ENCODE measurements at regions not wholly inside any gene's neighbourhood (a gene's known extent, or its start where the extent isn't known, plus 50 kb on each side); places are given as distances from the start of the nearest gene placed in this dataset.

DNA sequence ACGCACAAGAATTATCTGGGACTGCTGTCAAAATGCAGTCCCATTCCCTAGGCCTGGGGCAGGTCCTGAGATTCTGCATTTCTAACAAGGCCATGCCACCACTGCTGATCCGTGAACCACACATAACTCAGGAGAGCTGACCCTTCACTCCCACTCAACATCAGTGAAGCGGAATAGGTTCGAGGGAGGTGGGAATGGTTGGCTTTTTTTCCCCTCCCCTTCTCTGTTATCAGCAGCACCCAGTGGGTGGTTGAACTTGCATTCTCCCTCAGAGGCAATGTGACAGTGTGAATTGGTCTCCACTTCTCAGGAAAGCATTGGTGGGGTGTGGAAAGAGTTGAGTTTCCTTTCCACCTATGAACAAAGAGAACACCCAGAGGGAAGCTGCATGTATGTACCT is 344.3 kb downstream of the GADD45G start:
- TF ChIP-seq, protein P1, sequence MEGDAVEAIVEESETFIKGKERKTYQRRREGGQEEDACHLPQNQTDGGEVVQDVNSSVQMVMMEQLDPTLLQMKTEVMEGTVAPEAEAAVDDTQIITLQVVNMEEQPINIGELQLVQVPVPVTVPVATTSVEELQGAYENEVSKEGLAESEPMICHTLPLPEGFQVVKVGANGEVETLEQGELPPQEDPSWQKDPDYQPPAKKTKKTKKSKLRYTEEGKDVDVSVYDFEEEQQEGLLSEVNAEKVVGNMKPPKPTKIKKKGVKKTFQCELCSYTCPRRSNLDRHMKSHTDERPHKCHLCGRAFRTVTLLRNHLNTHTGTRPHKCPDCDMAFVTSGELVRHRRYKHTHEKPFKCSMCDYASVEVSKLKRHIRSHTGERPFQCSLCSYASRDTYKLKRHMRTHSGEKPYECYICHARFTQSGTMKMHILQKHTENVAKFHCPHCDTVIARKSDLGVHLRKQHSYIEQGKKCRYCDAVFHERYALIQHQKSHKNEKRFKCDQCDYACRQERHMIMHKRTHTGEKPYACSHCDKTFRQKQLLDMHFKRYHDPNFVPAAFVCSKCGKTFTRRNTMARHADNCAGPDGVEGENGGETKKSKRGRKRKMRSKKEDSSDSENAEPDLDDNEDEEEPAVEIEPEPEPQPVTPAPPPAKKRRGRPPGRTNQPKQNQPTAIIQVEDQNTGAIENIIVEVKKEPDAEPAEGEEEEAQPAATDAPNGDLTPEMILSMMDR (IDR thresholded peaks at IDR 0.05; ENCODE audit: low read length), result no peak
- TF ChIP-seq EZH2phosphoT487 (IDR thresholded peaks at IDR 0.05; ENCODE audit: low read length), result no peak
